IPS-15b (cell line): ENCODE measurements at regions not wholly inside any gene's neighbourhood (a gene's known extent, or its start where the extent isn't known, plus 50 kb on each side); places are given as distances from the start of the nearest gene placed in this dataset.

Experiments used
- H3K27me3 ChIP-seq: one replicate; pipeline ENCODE4 v1.6.1; 2013; ENCODE audit warnings: low read length; ENCODE audit not compliant: control insufficient read depth, insufficient read depth
- H3K36me3 ChIP-seq: one replicate; pipeline ENCODE4 v1.6.1; 2013; ENCODE audit warnings: low read length; ENCODE audit not compliant: control insufficient read depth, insufficient read depth
- H3K4me1 ChIP-seq: one replicate; pipeline ENCODE4 v1.6.1; 2013; ENCODE audit warnings: mild to moderate bottlenecking, low read length; ENCODE audit not compliant: control insufficient read depth, insufficient read depth
- H3K4me3 ChIP-seq: one replicate; pipeline ENCODE4 v1.5.1; 2013; ENCODE audit warnings: low read depth, low read length
- H3K9ac ChIP-seq: one replicate; pipeline ENCODE4 v1.6.1; 2013; ENCODE audit warnings: low read depth, mild to moderate bottlenecking, low read length
- H3K9me3 ChIP-seq: one replicate; pipeline ENCODE4 v1.6.1; 2013; ENCODE audit warnings: mild to moderate bottlenecking, low read length; ENCODE audit not compliant: control insufficient read depth, insufficient read depth

DNA sequence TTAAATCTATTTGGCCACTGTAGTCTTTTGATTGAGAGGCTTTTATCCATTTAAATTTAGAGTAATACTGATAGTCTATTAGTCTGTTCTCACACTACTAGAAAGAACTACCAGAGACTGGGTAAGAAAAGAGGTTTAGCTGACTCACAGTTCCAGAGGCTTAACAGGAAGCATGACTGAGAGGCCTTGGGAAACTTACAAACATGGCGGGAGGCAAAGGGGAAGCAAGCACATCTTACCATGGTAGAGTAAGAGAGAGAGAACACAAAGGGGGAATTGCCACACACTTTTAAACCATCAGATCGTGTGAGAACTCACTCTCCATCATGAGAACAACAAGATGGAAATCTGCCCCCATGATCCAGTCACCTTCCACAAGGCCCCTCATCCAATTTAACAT is 410.9 kb downstream of the PDGFC start:
- H3K9me3 ChIP-seq: no peaks in the 10 kb centered on the region
- no peaks in the 10 kb centered on the region for H3K4me1 ChIP-seq
- no peak overlapping the region for H3K9ac ChIP-seq
- no peak overlapping the region for H3K4me3 ChIP-seq
- no peaks in the 10 kb centered on the region for H3K36me3 ChIP-seq
- H3K27me3 ChIP-seq: no peaks in the 10 kb centered on the region

DNA sequence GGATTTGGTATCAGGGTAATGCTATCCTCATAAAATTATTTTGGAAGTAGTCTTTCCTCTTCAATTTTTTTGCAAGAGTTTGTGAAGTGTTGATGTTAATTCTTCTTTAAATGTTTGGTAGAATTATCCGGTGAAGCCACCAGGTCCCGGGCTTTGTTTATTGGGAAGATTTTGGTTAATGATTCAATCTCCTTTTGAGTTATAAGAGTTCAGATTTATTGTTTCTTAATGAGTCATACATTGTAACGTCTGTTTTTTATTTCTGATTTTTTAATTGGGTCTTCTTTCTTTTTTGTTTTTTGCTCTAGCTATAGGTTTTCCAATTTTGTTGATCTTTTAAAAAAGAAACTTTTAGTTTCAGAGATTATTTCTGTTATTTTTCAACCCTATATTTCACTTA is 412.3 kb downstream of the PDGFC start:
- Histone ChIP-seq H3K4me3 (no peak overlapping the region), H3K27me3 (no peaks in the 10 kb centered on the region), H3K9me3 (no peaks in the 10 kb centered on the region)

DNA sequence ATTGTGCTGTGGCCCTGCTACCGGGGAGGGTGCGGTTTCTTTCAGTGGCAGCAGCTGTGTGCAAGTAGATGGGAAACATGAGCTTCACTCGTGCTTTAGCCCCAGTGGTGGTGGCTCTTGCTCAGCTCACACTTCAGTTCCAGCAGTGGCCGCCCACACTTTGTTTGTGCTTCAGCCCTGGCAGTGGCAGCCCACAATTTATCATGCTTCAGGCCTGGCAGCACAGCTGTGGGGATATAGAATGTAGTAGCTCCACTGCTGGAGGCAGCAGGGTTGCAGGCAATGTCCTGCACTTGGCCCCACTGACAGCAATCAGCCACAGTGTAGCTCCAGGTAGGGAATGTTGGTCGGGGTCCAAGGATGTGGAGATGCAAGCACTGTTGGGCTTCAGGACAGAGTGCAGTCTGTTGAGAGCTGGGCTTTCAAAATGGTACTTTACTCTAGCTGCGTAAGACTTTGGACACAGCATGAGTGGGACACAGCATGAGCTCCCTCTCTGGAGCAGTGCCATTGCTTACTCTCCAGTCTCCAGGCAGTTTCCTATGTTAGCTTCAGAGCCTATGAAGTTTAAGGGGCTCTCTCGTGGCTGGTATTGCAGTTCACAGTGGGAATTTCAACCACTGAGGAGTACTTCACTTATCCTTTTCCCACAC is 413.1 kb downstream of the PDGFC start:
- no peaks in the 10 kb centered on the region for H3K4me1 ChIP-seq

More for the DNA sequence above, 412.3 kb downstream of the PDGFC start:
- no peaks in the 10 kb centered on the region for H3K4me1 ChIP-seq
- no peak overlapping the region for H3K9ac ChIP-seq
- H3K36me3 ChIP-seq: no peaks in the 10 kb centered on the region

DNA sequence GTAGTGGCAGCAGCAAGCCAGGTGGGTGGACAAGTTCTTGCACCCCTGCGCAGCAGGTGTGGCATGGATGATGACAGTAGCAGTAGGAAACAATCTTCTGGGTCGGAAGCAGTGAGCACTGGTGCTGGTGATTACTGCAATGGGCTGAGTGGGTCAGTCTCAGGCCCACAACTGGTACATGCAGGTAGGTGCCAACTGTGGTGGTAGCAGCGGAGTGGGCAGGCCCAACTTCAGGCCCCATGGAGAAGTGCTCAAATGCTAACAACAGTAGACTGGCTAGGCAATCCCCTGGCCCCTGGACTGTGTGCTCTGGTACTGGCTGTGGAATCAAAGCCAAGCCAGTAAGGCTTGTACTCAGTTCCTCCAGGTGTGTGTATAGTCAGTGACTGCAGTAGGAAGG is 413.7 kb downstream of the PDGFC start:
- Histone ChIP-seq H3K36me3 (no peaks in the 10 kb centered on the region), H3K9me3 (no peaks in the 10 kb centered on the region), H3K4me3 (no peak overlapping the region), H3K27me3 (no peaks in the 10 kb centered on the region), H3K9ac (no peak overlapping the region), H3K4me1 (no peaks in the 10 kb centered on the region)

More for the DNA sequence above, 413.1 kb downstream of the PDGFC start:
- no peak overlapping the region for H3K9ac ChIP-seq
- H3K9me3 ChIP-seq: no peaks in the 10 kb centered on the region
- H3K36me3 ChIP-seq: no peaks in the 10 kb centered on the region
- H3K27me3 ChIP-seq: no peaks in the 10 kb centered on the region
- no peak overlapping the region for H3K4me3 ChIP-seq

DNA sequence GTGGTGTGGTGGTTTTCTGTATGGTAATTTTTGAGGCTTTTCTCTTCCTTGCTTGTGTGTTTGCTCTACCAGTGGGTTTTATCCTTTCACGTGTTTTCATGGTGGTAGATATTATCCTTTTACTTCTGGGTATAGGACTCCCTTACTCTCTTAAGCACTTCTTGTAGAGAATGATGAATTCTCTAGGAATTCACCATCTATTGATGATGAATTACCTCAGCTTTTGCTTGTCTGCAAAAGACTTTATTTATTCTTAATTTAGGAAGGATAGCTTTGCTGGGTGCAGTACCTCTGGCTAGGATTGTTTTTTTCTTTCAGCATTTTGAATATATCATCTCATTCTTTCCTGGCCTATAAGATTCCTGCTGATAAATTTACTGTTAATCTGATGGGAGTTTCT is 415.3 kb downstream of the PDGFC start:
- Histone ChIP-seq H3K36me3 (no peaks in the 10 kb centered on the region), H3K9ac (no peak overlapping the region), H3K4me1 (no peaks in the 10 kb centered on the region), H3K9me3 (no peaks in the 10 kb centered on the region), H3K4me3 (no peak overlapping the region), H3K27me3 (no peaks in the 10 kb centered on the region)

DNA sequence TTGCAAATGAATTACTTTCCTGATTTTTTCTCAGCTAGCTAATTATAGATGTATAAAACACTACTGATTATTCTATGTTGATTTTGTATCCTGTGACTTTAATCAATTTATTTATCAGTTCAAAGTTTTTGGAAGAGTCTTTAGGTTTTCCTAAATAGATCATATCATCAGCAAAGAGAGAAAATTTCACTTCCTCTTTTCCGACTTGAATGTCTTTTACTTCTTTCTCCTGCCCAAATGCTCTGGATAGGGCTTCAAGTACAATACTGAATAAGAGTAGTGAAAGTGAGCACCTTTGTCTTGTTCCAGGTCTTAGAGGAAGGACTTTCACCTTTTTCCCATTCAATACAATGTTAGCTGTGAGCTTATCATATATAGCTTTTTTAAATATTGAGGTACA is 417.9 kb downstream of the PDGFC start:
- no peaks in the 10 kb centered on the region for H3K4me1 ChIP-seq
- no peaks in the 10 kb centered on the region for H3K27me3 ChIP-seq

DNA sequence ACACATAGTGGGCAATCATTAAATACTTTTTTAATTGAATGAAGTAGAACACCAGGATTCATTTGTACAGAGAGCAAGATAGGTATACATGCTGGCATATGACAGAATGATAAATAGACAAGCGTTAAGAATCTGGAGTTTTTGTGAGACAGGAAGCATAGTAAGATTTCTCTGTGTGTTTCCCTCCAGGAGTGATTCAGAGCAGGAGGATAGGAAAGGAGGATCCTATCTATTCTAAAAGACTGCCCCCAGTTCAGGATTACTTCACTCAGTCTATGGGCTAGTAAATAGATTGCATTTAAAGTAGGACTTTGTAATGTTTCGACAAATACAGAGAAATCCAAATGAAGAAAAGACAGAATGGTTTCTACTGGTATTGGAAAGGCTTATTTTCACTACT is 423.7 kb downstream of the PDGFC start:
- Histone ChIP-seq H3K9me3 (no peaks in the 10 kb centered on the region), H3K27me3 (no peaks in the 10 kb centered on the region), H3K36me3 (no peaks in the 10 kb centered on the region), H3K4me3 (no peak overlapping the region), H3K4me1 (no peaks in the 10 kb centered on the region), H3K9ac (no peak overlapping the region)

More for the DNA sequence above, 417.9 kb downstream of the PDGFC start:
- H3K9ac ChIP-seq: no peak overlapping the region
- no peaks in the 10 kb centered on the region for H3K36me3 ChIP-seq
- no peak overlapping the region for H3K4me3 ChIP-seq
- H3K9me3 ChIP-seq: no peaks in the 10 kb centered on the region

DNA sequence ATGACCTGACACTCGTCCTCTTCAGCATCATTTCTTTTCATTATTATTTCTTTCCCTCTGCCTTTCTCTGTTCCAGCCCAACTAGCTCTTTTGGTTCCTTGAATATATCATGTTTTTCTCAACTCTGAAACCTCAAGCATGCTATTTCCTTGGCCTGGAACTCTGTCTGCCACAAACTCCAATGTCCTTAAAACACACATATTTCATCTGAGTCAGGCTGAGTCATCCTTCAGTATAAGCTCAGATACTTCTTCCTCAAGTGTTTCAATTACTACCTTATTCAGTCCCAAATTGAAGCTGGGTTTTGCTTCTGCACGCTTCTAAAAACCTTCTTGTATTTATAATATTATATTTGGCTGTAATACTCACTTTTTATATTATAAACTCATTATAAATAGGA is 424.2 kb downstream of the PDGFC start:
- no peaks in the 10 kb centered on the region for H3K4me1 ChIP-seq
- no peaks in the 10 kb centered on the region for H3K36me3 ChIP-seq
- no peaks in the 10 kb centered on the region for H3K9me3 ChIP-seq
- no peaks in the 10 kb centered on the region for H3K27me3 ChIP-seq
- H3K4me3 ChIP-seq: no peak overlapping the region
- no peak overlapping the region for H3K9ac ChIP-seq

DNA sequence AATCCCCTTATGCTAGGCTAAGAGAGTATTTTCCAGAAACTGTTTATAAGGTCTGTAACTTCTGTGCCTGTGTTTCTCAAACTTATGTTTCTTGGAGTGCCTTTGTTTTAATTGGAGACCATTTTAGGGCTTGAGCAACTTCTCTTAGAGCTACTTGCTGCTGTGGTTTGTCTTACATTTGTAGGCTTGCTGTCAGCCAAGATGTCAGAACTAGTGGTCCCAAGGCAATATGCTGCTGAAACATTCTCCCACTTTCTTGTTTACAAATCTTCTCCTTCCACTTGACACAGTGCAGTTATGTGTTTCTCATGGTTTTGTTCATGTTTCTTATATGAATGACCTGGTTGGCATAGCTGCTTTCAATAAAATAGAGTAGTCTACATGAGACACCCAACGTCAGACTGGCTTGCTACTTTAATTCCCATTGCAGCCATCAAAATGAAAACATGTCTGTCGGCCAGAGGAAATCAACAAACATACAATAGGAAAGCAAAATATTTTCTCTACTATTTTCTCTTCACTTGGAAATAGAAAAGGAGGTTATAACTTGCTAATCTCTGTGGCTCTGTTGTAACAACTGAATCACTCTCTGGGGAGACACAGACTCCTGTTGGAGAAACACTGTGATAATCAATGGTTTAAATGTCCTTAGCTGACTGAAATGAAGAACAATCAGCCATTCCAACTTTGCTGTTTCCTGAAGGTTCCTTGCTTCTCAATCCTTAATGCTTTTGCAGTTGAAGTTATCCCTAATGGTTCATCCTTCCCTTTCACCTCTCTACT is 426.4 kb downstream of the PDGFC start:
- Histone ChIP-seq H3K9me3 (no peaks in the 10 kb centered on the region), H3K9ac (no peak overlapping the region), H3K4me1 (no peaks in the 10 kb centered on the region), H3K4me3 (no peak overlapping the region), H3K27me3 (no peaks in the 10 kb centered on the region), H3K36me3 (no peaks in the 10 kb centered on the region)

DNA sequence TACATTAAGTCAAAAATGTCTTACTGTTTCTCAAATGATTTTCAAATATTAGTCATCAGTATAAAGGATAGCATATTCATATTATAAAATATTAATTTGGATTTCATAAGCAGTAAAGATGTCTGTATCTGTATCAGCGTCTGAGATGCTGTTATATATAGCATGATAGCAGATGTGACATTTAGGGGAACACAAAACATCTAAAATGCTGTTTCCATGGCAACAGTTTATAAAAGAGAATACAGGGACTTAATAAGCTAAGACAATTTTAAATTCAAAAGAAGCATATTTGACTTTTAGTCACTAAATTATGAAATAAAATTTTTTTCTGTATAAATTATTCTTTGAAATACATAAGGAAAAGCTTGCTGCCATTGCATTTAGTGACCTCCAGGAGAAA is 432.2 kb downstream of the PDGFC start:
- H3K9ac ChIP-seq: no peak overlapping the region
- no peaks in the 10 kb centered on the region for H3K4me1 ChIP-seq
- H3K9me3 ChIP-seq: no peaks in the 10 kb centered on the region
- H3K36me3 ChIP-seq: no peaks in the 10 kb centered on the region
- H3K4me3 ChIP-seq: no peak overlapping the region
- no peaks in the 10 kb centered on the region for H3K27me3 ChIP-seq

DNA sequence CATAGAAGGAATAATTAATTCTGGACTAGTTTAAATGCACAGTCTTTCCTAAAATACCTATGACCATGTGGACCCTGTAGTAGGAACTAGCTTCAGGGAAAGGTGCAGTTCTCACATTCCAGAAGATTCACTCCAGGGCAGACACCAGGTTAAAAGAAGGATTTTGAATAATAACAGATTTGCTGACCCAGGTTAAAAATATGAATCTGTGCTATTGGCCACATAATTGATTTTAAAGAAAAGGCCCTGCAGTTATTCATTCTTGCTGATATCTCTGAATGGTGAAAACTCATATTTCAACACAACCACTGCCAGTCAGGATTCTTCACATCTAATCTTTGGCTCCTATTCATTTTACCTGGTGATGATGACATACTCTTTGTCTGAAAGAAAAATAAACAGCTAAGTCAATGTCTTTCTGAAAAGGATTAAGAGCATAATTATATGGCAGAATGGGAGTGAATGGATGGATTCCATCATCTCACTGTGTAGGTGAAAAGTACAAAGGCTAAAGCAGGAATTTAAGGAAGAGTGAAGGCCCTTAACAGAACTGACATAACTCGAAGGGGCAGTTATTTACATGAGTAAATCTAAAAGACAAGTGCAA is 432.8 kb downstream of the PDGFC start:
- H3K27me3 ChIP-seq: no peaks in the 10 kb centered on the region
- no peak overlapping the region for H3K4me3 ChIP-seq
- H3K9ac ChIP-seq: no peak overlapping the region
- H3K9me3 ChIP-seq: no peaks in the 10 kb centered on the region
- no peaks in the 10 kb centered on the region for H3K4me1 ChIP-seq
- H3K36me3 ChIP-seq: no peaks in the 10 kb centered on the region

DNA sequence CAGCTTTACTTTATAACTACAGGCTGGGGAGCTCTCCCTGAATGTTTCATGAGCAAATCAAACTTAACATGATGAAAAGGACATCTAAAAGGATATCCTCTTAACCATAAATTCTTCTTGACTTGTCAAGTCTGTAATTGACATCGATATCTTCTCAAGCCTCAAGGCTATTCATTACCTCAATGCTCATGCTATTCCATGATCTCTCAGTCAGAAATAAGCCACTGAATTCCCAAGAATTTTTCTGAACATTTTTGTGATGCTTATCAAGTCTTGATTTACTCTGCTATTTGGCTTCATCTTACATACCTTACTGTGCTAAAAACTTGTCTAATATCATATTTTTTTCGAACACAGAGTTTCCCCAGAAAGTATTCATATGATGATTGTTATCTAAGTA is 433.4 kb downstream of the PDGFC start:
- Histone ChIP-seq H3K4me3 (no peak overlapping the region), H3K27me3 (no peaks in the 10 kb centered on the region), H3K4me1 (no peaks in the 10 kb centered on the region), H3K9ac (no peak overlapping the region), H3K36me3 (no peaks in the 10 kb centered on the region), H3K9me3 (no peaks in the 10 kb centered on the region)
